PC-3 (cell line): ENCODE measurements at regions not wholly inside any gene's neighbourhood (a gene's known extent, or its start where the extent isn't known, plus 50 kb on each side); places are given as distances from the start of the nearest gene placed in this dataset.

Experiments used
- ATAC-seq: fragments of 200-7000 bp; cut with Tn5 transposase; 2 replicates; pipeline ENCODE4 v1.9.1; 2020; ENCODE audit warnings: mild to moderate bottlenecking, moderate library complexity
- BruUV-seq: library from RNA; stranded (reverse); fragments of 400-500 nt; replicated peaks from 2 replicates; lab custom pipeline; 2021; lab: Mats Ljungman, UMichigan
- CTCF ChIA-PET: fragments of 300-600 bp; sonication (Branson Sonifier 250); formaldehyde crosslinking; loops from one replicate; lab custom pipeline; 2022; ENCODE audit warnings: antibody characterized with exemption; lab: Charles Lee
- POLR2A ChIA-PET: fragments of 300-600 bp; sonication (Branson Sonifier 250); formaldehyde crosslinking; loops from one replicate; lab custom pipeline; 2022; ENCODE audit warnings: antibody characterized with exemption; ENCODE audit not compliant: unreplicated experiment; lab: Charles Lee
- DNase-seq: peaks from one replicate; pipeline ENCODE4 v3.0.0-alpha.2; 2015
- H2AFZ ChIP-seq: fragments of 300-600 bp; sonication (generic); 2 replicates; pipeline ENCODE4 v1.6.0; 2016; ENCODE audit warnings: antibody characterized with exemption, low read length
- H3F3A ChIP-seq: fragments of 300-600 bp; sonication (generic); one replicate; pipeline ENCODE4 v1.6.0; 2017; ENCODE audit warnings: antibody characterized with exemption, low read length, control low read depth, mild to moderate bottlenecking; ENCODE audit not compliant: unreplicated experiment
- H3K27ac ChIP-seq: fragments of 300-600 bp; sonication (generic); 2 replicates; pipeline ENCODE4 v1.5.1; 2016; ENCODE audit warnings: mild to moderate bottlenecking, low read length
- H3K27me3 ChIP-seq: fragments of 300-600 bp; sonication (generic); 2 replicates; pipeline ENCODE4 v1.6.1; 2016; ENCODE audit warnings: low read length, mixed read lengths
- H3K36me3 ChIP-seq: fragments of 300-600 bp; sonication (generic); 2 replicates; pipeline ENCODE4 v1.6.1; 2016; ENCODE audit warnings: low read depth, mixed run types, low read length, mixed read lengths
- H3K4me1 ChIP-seq: fragments of 300-600 bp; sonication (generic); 2 replicates; pipeline ENCODE4 v1.5.1; 2016; ENCODE audit warnings: low read length; ENCODE audit not compliant: insufficient read depth
- H3K4me2 ChIP-seq: fragments of 300-600 bp; sonication (generic); 2 replicates; pipeline ENCODE4 v1.6.0; 2016; ENCODE audit warnings: low read length
- H3K4me3 ChIP-seq: fragments of 300-600 bp; sonication (generic); 2 replicates; pipeline ENCODE4 v1.5.1; 2016; ENCODE audit warnings: mild to moderate bottlenecking, low read length, mixed read lengths
- H3K79me2 ChIP-seq: fragments of 300-600 bp; sonication (generic); 2 replicates; pipeline ENCODE4 v1.6.1; 2017; ENCODE audit warnings: low read length, mixed read lengths
- H3K9ac ChIP-seq: fragments of 300-600 bp; sonication (generic); 2 replicates; pipeline ENCODE4 v1.6.0; 2016; ENCODE audit warnings: mild to moderate bottlenecking, low read length
- H3K9me2 ChIP-seq: fragments of 300-600 bp; sonication (generic); replicated peaks from 2 replicates; pipeline ENCODE4 v1.6.1; 2016; ENCODE audit warnings: mixed run types, low read length, mixed read lengths
- H3K9me3 ChIP-seq: fragments of 300-600 bp; sonication (generic); 2 replicates; pipeline ENCODE4 v1.6.1; 2016; ENCODE audit warnings: low read length, mixed read lengths
- H4K20me1 ChIP-seq: fragments of 300-600 bp; sonication (generic); 2 replicates; pipeline ENCODE4 v1.6.1; 2016; ENCODE audit warnings: low read length, mixed read lengths
- EZH2 ChIP-seq: fragments of 300-600 bp; sonication (generic); IDR thresholded peaks from one replicate; pipeline ENCODE4 v1.6.1; 2017; ENCODE audit warnings: antibody characterized with exemption, mild to moderate bottlenecking, low read length; ENCODE audit not compliant: unreplicated experiment
- EZH2phosphoT487 ChIP-seq: fragments of 300-600 bp; sonication (generic); IDR thresholded peaks from 2 replicates; pipeline ENCODE4 v1.6.1; 2018; ENCODE audit warnings: mild to moderate bottlenecking, antibody characterized with exemption, low read length, borderline replicate concordance
- intact Hi-C: fragments of 100-400 bp; cut with micrococcal nuclease; formaldehyde crosslinking; loops from 2 replicates; pipeline ENCODE4 v1.9.0; 2023
- TF ChIP-seq, protein P1 (sequence below): fragments of 300-600 bp; sonication (generic); conservative IDR thresholded peaks from 2 replicates; pipeline ENCODE4 v1.5.1; 2017; ENCODE audit warnings: antibody characterized with exemption, low read depth, mild to moderate bottlenecking, low read length

DNA sequence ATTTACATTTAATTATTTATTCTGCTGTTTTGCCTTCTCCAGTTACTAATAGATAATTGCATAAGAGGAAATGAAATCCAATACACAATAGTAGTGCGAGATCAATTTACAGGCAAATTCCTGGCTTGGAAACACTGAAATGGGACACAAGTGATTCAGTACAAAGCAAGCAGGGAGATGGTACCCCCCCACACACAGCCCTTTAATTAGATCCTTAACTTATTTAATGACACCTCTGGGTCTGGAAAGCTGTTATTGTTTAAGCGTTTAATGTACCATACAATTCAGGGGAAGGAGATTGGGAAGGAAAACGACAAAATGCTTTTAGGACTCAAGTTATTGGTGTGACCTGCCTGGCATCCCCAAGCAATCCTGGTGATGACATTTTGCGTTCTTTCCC is 318.2 kb downstream of the NPIPA8 start:
- Histone ChIP-seq H3K9ac (no peak overlapping the region), H3K9me3 (no peaks in the 10 kb centered on the region), H3K27me3 (no peaks in the 10 kb centered on the region), H3K36me3 (no peaks in the 10 kb centered on the region), H3K4me1 (no peaks in the 10 kb centered on the region), H3K9me2 (no peaks in the 10 kb centered on the region), H3K4me2 (no peak overlapping the region), H3K27ac (no peak overlapping the region), H3K4me3 (no peak overlapping the region), H3F3A (no peaks in the 10 kb centered on the region), H4K20me1 (no peaks in the 10 kb centered on the region), H3K79me2 (no peaks in the 10 kb centered on the region), H2AFZ (no peak overlapping the region)
- BruUV-seq = no TSS peak
- ChIA-PET POLR2A (no interaction called here), CTCF (no interaction called here)
- intact Hi-C loops = no loop called here
- TF ChIP-seq EZH2phosphoT487 (no peak), EZH2 (no peak)
- TF ChIP-seq, protein P1, sequence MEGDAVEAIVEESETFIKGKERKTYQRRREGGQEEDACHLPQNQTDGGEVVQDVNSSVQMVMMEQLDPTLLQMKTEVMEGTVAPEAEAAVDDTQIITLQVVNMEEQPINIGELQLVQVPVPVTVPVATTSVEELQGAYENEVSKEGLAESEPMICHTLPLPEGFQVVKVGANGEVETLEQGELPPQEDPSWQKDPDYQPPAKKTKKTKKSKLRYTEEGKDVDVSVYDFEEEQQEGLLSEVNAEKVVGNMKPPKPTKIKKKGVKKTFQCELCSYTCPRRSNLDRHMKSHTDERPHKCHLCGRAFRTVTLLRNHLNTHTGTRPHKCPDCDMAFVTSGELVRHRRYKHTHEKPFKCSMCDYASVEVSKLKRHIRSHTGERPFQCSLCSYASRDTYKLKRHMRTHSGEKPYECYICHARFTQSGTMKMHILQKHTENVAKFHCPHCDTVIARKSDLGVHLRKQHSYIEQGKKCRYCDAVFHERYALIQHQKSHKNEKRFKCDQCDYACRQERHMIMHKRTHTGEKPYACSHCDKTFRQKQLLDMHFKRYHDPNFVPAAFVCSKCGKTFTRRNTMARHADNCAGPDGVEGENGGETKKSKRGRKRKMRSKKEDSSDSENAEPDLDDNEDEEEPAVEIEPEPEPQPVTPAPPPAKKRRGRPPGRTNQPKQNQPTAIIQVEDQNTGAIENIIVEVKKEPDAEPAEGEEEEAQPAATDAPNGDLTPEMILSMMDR = no peak
- DNase-seq (no peak), ATAC-seq (no peak)

DNA sequence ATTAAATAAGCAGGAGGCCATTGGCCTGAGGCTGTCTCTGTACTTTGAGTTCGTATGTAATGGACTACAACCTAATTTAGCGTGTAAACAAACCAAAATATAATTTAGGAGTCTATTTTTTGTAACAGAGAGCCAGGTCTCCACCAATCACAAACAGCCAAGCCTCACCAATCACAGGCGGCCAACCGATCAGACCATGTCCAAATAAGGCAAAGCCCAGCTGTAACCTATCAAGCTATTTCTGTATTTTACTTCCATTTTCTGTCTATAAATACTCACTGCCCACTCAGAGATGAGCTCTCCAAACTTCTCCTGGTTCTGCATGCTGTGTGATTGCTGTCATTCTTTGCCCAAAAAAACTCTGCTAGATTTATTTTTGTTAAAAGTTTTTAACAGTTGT is 322.7 kb downstream of the NPIPA8 start:
- BruUV-seq = no TSS peak
- Histone ChIP-seq H3K27me3 (no peaks in the 10 kb centered on the region), H3K4me2 (no peak overlapping the region), H3K4me1 (no peaks in the 10 kb centered on the region), H4K20me1 (no peaks in the 10 kb centered on the region), H3K79me2 (no peaks in the 10 kb centered on the region), H3K9me3 (no peaks in the 10 kb centered on the region), H2AFZ (no peak overlapping the region), H3K36me3 (no peaks in the 10 kb centered on the region), H3K27ac (no peak overlapping the region), H3F3A (no peaks in the 10 kb centered on the region), H3K9me2 (no peaks in the 10 kb centered on the region), H3K4me3 (no peak overlapping the region), H3K9ac (no peak overlapping the region)
- ChIA-PET CTCF (no interaction called here), POLR2A (no interaction called here)
- intact Hi-C loops = no loop called here
- DNase-seq = no peak
- TF ChIP-seq EZH2 = no peak
- TF ChIP-seq, protein P1 = no peak
- no peak for TF ChIP-seq EZH2phosphoT487
- ATAC-seq = no peak

DNA sequence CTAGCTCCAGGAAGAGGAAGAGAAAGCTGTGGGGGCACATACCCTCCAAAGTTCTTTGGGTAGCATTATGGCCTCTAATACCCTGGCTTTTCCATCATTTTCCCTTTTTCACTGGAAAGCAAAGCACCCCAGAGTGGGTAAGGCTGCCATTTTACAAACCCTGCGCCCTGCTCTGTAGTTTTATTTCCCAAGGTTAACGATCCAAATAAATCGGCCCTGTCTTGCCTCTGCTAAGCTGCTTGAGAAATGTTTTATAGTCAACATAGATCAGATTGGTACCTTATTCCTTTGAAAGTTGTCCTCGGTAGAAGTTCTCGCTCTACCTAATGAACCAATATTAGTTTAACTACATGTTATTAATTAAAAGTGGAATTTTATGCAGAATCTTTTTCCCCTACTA is 328.2 kb downstream of the NPIPA8 start:
- no peaks in the 10 kb centered on the region for H3K79me2 ChIP-seq
- CTCF ChIA-PET = no interaction called here

More for the DNA sequence above, 328.2 kb downstream of the NPIPA8 start:
- Histone ChIP-seq H3K27ac (no peak overlapping the region), H4K20me1 (no peaks in the 10 kb centered on the region), H3K27me3 (no peaks in the 10 kb centered on the region), H3K9me3 (no peaks in the 10 kb centered on the region), H3K9ac (no peak overlapping the region), H2AFZ (no peak overlapping the region), H3K9me2 (no peaks in the 10 kb centered on the region), H3K4me2 (no peak overlapping the region), H3K4me1 (no peaks in the 10 kb centered on the region), H3K4me3 (no peak overlapping the region), H3F3A (no peaks in the 10 kb centered on the region), H3K36me3 (no peaks in the 10 kb centered on the region)
- TF ChIP-seq, protein P1 = no peak
- no peak for TF ChIP-seq EZH2phosphoT487
- no peak for TF ChIP-seq EZH2
- intact Hi-C loops = no loop called here
- DNase-seq = no peak
- POLR2A ChIA-PET = interaction anchor here (0.6 kb wide), 1 partner anchor 1140 kb away, joined by 6 read pairs; no protein-coding TSS in a partner anchor
- ATAC-seq = no peak
- BruUV-seq = no TSS peak
